PFSK-1 (cell line): ENCODE measurements at regions not wholly inside any gene's neighbourhood (a gene's known extent, or its start where the extent isn't known, plus 50 kb on each side); places are given as distances from the start of the nearest gene placed in this dataset.

Experiments
- FOXP2 ChIP-seq: optimal IDR thresholded peaks from 2 replicates; pipeline ENCODE3; 2011; ENCODE audit warnings: borderline replicate concordance, control low read depth, inconsistent platforms; ENCODE audit not compliant: insufficient read depth; ENCODE audit errors: extremely low read length, extremely low read depth
- POLR2AphosphoS5 ChIP-seq: IDR thresholded peaks from 2 replicates; pipeline ENCODE4 v1.6.1; 2012; ENCODE audit warnings: low read depth, mild to moderate bottlenecking, control low read depth, low read length, moderate library complexity
- REST ChIP-seq, 2 experiments: IDR thresholded peaks; 2 replicates each; pipeline versions ENCODE4 v1.6.1 to v1.8.0; 2011 to 2012; ENCODE audit warnings: low read depth in 2 of 2, low read length in 2 of 2, control low read depth in 1 of 2, inconsistent platforms in 1 of 2, mild to moderate bottlenecking in 1 of 2, moderate library complexity in 1 of 2; ENCODE audit not compliant: insufficient read depth in 1 of 2
- SIN3A ChIP-seq: IDR thresholded peaks from 2 replicates; pipeline ENCODE4 v1.6.1; 2012; ENCODE audit warnings: mild to moderate bottlenecking, low read length, moderate library complexity, borderline replicate concordance; ENCODE audit not compliant: insufficient read depth
- TAF1 ChIP-seq: IDR thresholded peaks from 2 replicates; pipeline ENCODE4 v1.6.1; 2012; ENCODE audit warnings: low read length, control low read depth, borderline replicate concordance; ENCODE audit not compliant: insufficient read depth

- no peak for TF ChIP-seq TAF1
- no peak for TF ChIP-seq SIN3A
- TF ChIP-seq FOXP2, result no peak
- no peak for TF ChIP-seq REST (IDR thresholded peaks at IDR 0.05; ENCODE audit: insufficient read depth in 1 of 2, low read depth in 2 of 2, low read length in 2 of 2)
- no peak for TF ChIP-seq POLR2AphosphoS5
Observed at GRCh38 chr4:22900876-22901275, 208.1 kb downstream of the GBA3 start.

- TF ChIP-seq TAF1, result no peak
- no peak for TF ChIP-seq POLR2AphosphoS5
- no peak for TF ChIP-seq SIN3A
- TF ChIP-seq FOXP2, result no peak
- TF ChIP-seq REST (IDR thresholded peaks at IDR 0.05; ENCODE audit: insufficient read depth in 1 of 2, low read depth in 2 of 2, low read length in 2 of 2), result no peak
Observed at GRCh38 chr4:22897520-22898108, 204.9 kb downstream of the GBA3 start.

- TF ChIP-seq SIN3A (no peak), REST (IDR thresholded peaks at IDR 0.05; ENCODE audit: insufficient read depth in 1 of 2, low read depth in 2 of 2, low read length in 2 of 2) (no peak), FOXP2 (no peak), TAF1 (no peak), POLR2AphosphoS5 (no peak)
Observed at GRCh38 chr4:22895482-22895881, 202.7 kb downstream of the GBA3 start.

- TF ChIP-seq POLR2AphosphoS5 (no peak), SIN3A (no peak), FOXP2 (no peak), TAF1 (no peak), REST (IDR thresholded peaks at IDR 0.05; ENCODE audit: insufficient read depth in 1 of 2, low read depth in 2 of 2, low read length in 2 of 2) (no peak)
Observed at GRCh38 chr4:22884157-22884556, 191.4 kb downstream of the GBA3 start.

- TF ChIP-seq POLR2AphosphoS5 (no peak), SIN3A (no peak), REST (IDR thresholded peaks at IDR 0.05; ENCODE audit: insufficient read depth in 1 of 2, low read depth in 2 of 2, low read length in 2 of 2) (no peak), TAF1 (no peak), FOXP2 (no peak)
Observed at GRCh38 chr4:22881411-22881810, 188.7 kb downstream of the GBA3 start.
